T-cell (primary cell): ENCODE measurements at regions not wholly inside any gene's neighbourhood (a gene's known extent, or its start where the extent isn't known, plus 50 kb on each side); places are given as distances from the start of the nearest gene placed in this dataset.

ENCODE experiments used
- ATAC-seq, 4 experiments: fragments of 200-7000 bp in 3 of 4; fragments of 150-1000 bp in 1 of 4; cut with Tn5 transposase; replicated peaks in 1 of 4; 1 replicate in 3 of 4; 2 replicates in 1 of 4; pipeline ENCODE4 v1.10.0; 2021; ENCODE audit warnings: moderate library complexity in 3 of 4, mild to moderate bottlenecking in 2 of 4, moderate number of reproducible peaks in 1 of 4
- CTCF ChIA-PET, 2 donors: fragments of 300-600 bp; sonication (Branson Sonifier 250); formaldehyde crosslinking; loops; one replicate each; lab custom pipeline; 2022; ENCODE audit warnings: antibody characterized with exemption in 2 of 2; lab: Charles Lee
- POLR2A ChIA-PET, 2 donors: fragments of 300-600 bp; sonication (Branson Sonifier 250); formaldehyde crosslinking; loops; one replicate each; lab custom pipeline; 2022; ENCODE audit warnings: antibody characterized with exemption in 2 of 2; lab: Charles Lee
- DNase-seq, 35 experiments: peaks; one replicate each; pipeline versions ENCODE4 v3.0.0 to v3.0.0-alpha.2; 2013 to 2023
- H3K27ac ChIP-seq: one replicate; pipeline ENCODE4 v1.5.1; 2013; ENCODE audit warnings: low read length
- H3K27me3 ChIP-seq, 2 experiments: replicated peaks in 1 of 2; 1 replicate in 1 of 2; 2 replicates in 1 of 2; pipeline versions ENCODE4 v1.6.1 to v1.7.0; 2013; ENCODE audit warnings: low read length in 1 of 2, mixed read lengths in 1 of 2; ENCODE audit not compliant: control insufficient read depth in 2 of 2, insufficient read depth in 2 of 2; ENCODE audit errors: extremely low read depth in 1 of 2
- H3K36me3 ChIP-seq, 2 donors: 1 replicate in 1 of 2; 2 replicates in 1 of 2; pipeline versions ENCODE4 v1.6.1 to v1.7.0; 2013; ENCODE audit warnings: low read length in 1 of 2; ENCODE audit not compliant: control insufficient read depth in 2 of 2, insufficient read depth in 1 of 2; ENCODE audit errors: extremely low read depth in 1 of 2
- H3K4me1 ChIP-seq, 2 experiments: 1 replicate in 1 of 2; 2 replicates in 1 of 2; pipeline versions ENCODE4 v1.6.1 to v1.7.0; 2013; ENCODE audit warnings: low read length in 2 of 2, mixed read lengths in 1 of 2; ENCODE audit not compliant: insufficient read depth in 2 of 2, control insufficient read depth in 1 of 2; ENCODE audit errors: extremely low read depth in 1 of 2
- H3K4me3 ChIP-seq, 2 donors: 1 replicate in 1 of 2; 2 replicates in 1 of 2; pipeline versions ENCODE4 v1.5.1 to v1.7.0; 2013; ENCODE audit warnings: mild to moderate bottlenecking in 2 of 2, low read length in 1 of 2, moderate library complexity in 1 of 2; ENCODE audit not compliant: control insufficient read depth in 1 of 2; ENCODE audit errors: extremely low read depth in 1 of 2
- H3K9me3 ChIP-seq: 2 replicates; pipeline ENCODE4 v1.7.0; 2013
- H3K27ac Mint-ChIP-seq, 2 donors: one replicate each; pipeline ENCODE4 v1.8.0; 2020 to 2021; ENCODE audit warnings: mild to moderate bottlenecking in 2 of 2, mixed read lengths in 2 of 2
- H3K27me3 Mint-ChIP-seq, 2 donors: one replicate each; pipeline ENCODE4 v1.8.0; 2021 to 2022; ENCODE audit warnings: mixed read lengths in 2 of 2
- H3K36me3 Mint-ChIP-seq: one replicate; pipeline ENCODE4 v1.8.0; 2021; ENCODE audit warnings: mixed read lengths
- H3K4me1 Mint-ChIP-seq, 3 donors: one replicate each; pipeline ENCODE4 v1.8.0; 2020 to 2022; ENCODE audit warnings: mixed read lengths in 3 of 3, mild to moderate bottlenecking in 1 of 3
- H3K4me3 Mint-ChIP-seq, 3 donors: one replicate each; pipeline ENCODE4 v1.8.0; 2020 to 2022; ENCODE audit warnings: mild to moderate bottlenecking in 3 of 3, mixed read lengths in 3 of 3, moderate library complexity in 3 of 3
- H3K9me3 Mint-ChIP-seq, 3 donors: one replicate each; pipeline ENCODE4 v1.8.0; 2020 to 2022; ENCODE audit warnings: mixed read lengths in 3 of 3
- WGBS: methylation state at CpG from one replicate; pipeline ENCODE4 v1.1.5; 2013; ENCODE audit warnings: missing lambda C conversion rate; ENCODE audit not compliant: insufficient coverage; 5-methylcytosine and 5-hydroxymethylcytosine counted together

- Mint-ChIP-seq H3K27me3 (no peaks in the 10 kb centered on the region), H3K36me3 (no peaks in the 10 kb centered on the region), H3K9me3 (peaks cover 7 to 23% (median 18%) of the 10 kb centered on the region in 3 donors), H3K4me3 (no peak overlapping the region), H3K27ac (no peak overlapping the region), H3K4me1 (no peaks in the 10 kb centered on the region)
- H3K9me3 ChIP-seq: no peaks in the 10 kb centered on the region
- H3K4me3 ChIP-seq: no peak overlapping the region
- no peaks in the 10 kb centered on the region for H3K27me3 ChIP-seq
- ATAC-seq (no peak), DNase-seq (no peak)
- H3K27ac ChIP-seq: no peak overlapping the region
- no peaks in the 10 kb centered on the region for H3K4me1 ChIP-seq
- ChIA-PET POLR2A (no interaction called here), CTCF (no interaction called here)
- H3K36me3 ChIP-seq: no peaks in the 10 kb centered on the region
These were observed 476.7 kb downstream of the OCA2 start for GRCh38 chr15:27622371-27622770.

DNA sequence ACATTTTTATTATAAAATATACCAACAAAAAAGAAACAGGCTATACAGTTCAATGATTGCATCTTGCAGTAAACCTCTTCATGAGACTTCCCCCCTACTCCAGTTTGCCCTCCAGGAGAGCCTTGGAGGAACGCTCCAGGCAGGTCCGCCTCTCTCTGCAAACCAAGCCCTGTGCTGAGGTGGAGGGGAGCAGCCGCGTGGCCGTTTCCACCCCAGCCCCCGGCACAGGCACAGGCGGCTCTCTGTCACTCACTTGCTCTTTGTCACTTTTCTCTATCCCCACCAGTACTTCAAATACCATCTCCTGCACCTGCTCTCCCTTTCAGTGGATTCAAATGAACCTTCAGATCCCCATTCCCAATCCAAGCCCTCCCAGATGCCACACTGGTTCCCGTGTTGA, 479.9 kb downstream of the OCA2 start:
- H3K27ac Mint-ChIP-seq: no peak overlapping the region
- Histone ChIP-seq H3K4me1 (no peaks in the 10 kb centered on the region), H3K27ac (no peak overlapping the region), H3K4me3 (no peak overlapping the region), H3K9me3 (no peaks in the 10 kb centered on the region), H3K36me3 (no peaks in the 10 kb centered on the region), H3K27me3 (no peaks in the 10 kb centered on the region)
- CTCF ChIA-PET: no interaction called here
- H3K9me3 Mint-ChIP-seq: peaks cover 0 to 14% (median 13%) of the 10 kb centered on the region in 3 donors
- WGBS: 93% methylated on average over 3 of the region's 8 CpGs
- no peaks in the 10 kb centered on the region for H3K4me1 Mint-ChIP-seq
- no peaks in the 10 kb centered on the region for H3K27me3 Mint-ChIP-seq
- no peak for ATAC-seq
- no peak for DNase-seq
- H3K4me3 Mint-ChIP-seq: no peak overlapping the region
- POLR2A ChIA-PET: no interaction called here
- no peaks in the 10 kb centered on the region for H3K36me3 Mint-ChIP-seq

- ChIA-PET CTCF (no interaction called here), POLR2A (no interaction called here)
- Mint-ChIP-seq H3K4me3 (no peak overlapping the region), H3K36me3 (no peaks in the 10 kb centered on the region), H3K9me3 (peaks cover 0 to 10% (median 2%) of the 10 kb centered on the region in 3 donors), H3K27ac (no peak overlapping the region), H3K4me1 (no peaks in the 10 kb centered on the region), H3K27me3 (no peaks in the 10 kb centered on the region)
- Histone ChIP-seq H3K4me1 (no peaks in the 10 kb centered on the region), H3K9me3 (no peaks in the 10 kb centered on the region), H3K27me3 (no peaks in the 10 kb centered on the region), H3K4me3 (no peak overlapping the region), H3K27ac (no peak overlapping the region), H3K36me3 (no peaks in the 10 kb centered on the region)
- no peak for DNase-seq
- ATAC-seq: no peak
- WGBS: no CpG with 5 or more reads among the region's 3 CpGs
These were observed 482.1 kb downstream of the OCA2 start for GRCh38 chr15:27617013-27617412.

DNA sequence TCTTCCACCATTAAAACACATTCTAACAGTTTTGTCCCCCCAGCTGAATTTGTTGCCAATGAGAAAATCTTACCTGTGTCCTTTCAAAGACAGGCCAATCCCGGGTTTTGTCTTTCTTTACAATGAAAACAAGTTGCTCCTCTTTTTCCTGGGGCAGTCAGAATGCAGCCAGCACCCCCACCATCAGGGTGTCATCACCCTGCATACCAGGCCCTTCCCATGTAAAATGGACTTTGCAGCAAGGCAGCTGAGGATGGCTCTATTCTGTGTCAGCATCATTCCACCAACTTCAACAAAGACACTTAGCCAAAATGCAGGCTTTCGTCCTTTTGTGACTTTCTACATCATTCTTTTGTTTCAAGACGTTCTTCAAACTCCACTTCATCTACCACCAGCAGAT, 490.9 kb downstream of the OCA2 start:
- CTCF ChIA-PET: no interaction called here
- no peaks in the 10 kb centered on the region for H3K36me3 ChIP-seq
- no peaks in the 10 kb centered on the region for H3K9me3 ChIP-seq
- Mint-ChIP-seq H3K27me3 (no peaks in the 10 kb centered on the region), H3K27ac (no peak overlapping the region), H3K9me3 (peaks cover 8 to 12% (median 12%) of the 10 kb centered on the region in 3 donors), H3K36me3 (no peaks in the 10 kb centered on the region), H3K4me3 (no peak overlapping the region), H3K4me1 (no peaks in the 10 kb centered on the region)
- POLR2A ChIA-PET: no interaction called here
- DNase-seq (no peak), ATAC-seq (no peak)
- no peaks in the 10 kb centered on the region for H3K4me1 ChIP-seq
- 52% methylated on average over 3 of the region's 3 CpGs for WGBS
- no peak overlapping the region for H3K27ac ChIP-seq
- no peak overlapping the region for H3K4me3 ChIP-seq
- H3K27me3 ChIP-seq: no peaks in the 10 kb centered on the region

GRCh38 chr15:27601239-27601960, 497.7 kb downstream of the OCA2 start:
- no peak overlapping the region for H3K27ac Mint-ChIP-seq
- ATAC-seq: no peak
- CTCF ChIA-PET: no interaction called here

GRCh38 chr15:27599034-27599433, 500.1 kb downstream of the OCA2 start:
- ChIA-PET POLR2A (no interaction called here), CTCF (no interaction called here)
- H3K36me3 ChIP-seq: no peaks in the 10 kb centered on the region
- DNase-seq (no peak), ATAC-seq (no peak)
- Mint-ChIP-seq H3K36me3 (no peaks in the 10 kb centered on the region), H3K4me3 (no peak overlapping the region), H3K9me3 (peaks cover 0 to 19% (median 18%) of the 10 kb centered on the region in 3 donors), H3K27ac (no peak overlapping the region), H3K4me1 (no peaks in the 10 kb centered on the region), H3K27me3 (no peaks in the 10 kb centered on the region)
- 33% methylated on average over 1 of the region's 8 CpGs for WGBS
- H3K9me3 ChIP-seq: no peaks in the 10 kb centered on the region
- no peaks in the 10 kb centered on the region for H3K4me1 ChIP-seq
- H3K27ac ChIP-seq: no peak overlapping the region
- H3K27me3 ChIP-seq: no peaks in the 10 kb centered on the region
- H3K4me3 ChIP-seq: no peak overlapping the region

More at GRCh38 chr15:27601239-27601960, 497.7 kb downstream of the OCA2 start:
- Mint-ChIP-seq H3K4me3 (no peak overlapping the region), H3K9me3 (peaks cover 0 to 19% (median 18%) of the 10 kb centered on the region in 3 donors), H3K4me1 (no peaks in the 10 kb centered on the region), H3K27me3 (no peaks in the 10 kb centered on the region), H3K36me3 (no peaks in the 10 kb centered on the region)
- POLR2A ChIA-PET: no interaction called here
- H3K27ac ChIP-seq: no peak overlapping the region
- no peaks in the 10 kb centered on the region for H3K27me3 ChIP-seq
- no peaks in the 10 kb centered on the region for H3K36me3 ChIP-seq
- no peak overlapping the region for H3K4me3 ChIP-seq
- no peaks in the 10 kb centered on the region for H3K9me3 ChIP-seq
- H3K4me1 ChIP-seq: no peaks in the 10 kb centered on the region
- 66% methylated on average over 12 of the region's 12 CpGs for WGBS
- no peak for DNase-seq
